ENCODE measurements at regions not wholly inside any gene's neighbourhood (a gene's known extent, or its start where the extent isn't known, plus 50 kb on each side); places are given as distances from the start of the nearest gene placed in this dataset.

DNA sequence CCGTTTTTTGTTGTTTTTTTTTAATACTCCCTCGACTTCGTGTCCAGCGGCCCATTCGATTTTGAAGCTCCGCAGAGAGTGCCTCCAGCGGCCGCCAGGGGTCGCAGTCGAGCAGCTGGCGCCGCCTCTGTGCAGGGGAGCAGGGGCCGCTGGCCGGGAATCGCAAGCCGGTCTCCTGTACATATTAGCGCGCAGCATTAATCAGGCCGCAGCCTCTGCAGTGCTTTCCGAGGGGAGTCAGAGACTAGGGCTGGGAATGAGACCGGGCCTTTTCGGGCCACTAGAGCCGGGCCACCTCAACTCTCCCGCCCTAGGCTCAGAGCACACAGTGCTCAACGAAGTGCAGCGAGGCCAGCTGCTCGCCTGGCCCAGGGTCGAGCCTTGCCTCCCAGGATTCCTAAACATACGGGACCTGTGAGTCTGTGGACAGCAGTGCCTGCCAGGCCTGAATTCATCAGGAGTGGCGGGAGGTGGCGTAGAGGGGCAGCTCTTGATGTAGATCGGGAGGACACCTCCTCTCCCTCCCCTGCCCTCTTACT, 81.8 kb downstream of the EMP1 start (continued):
- TF ChIP-seq, protein P1, sequence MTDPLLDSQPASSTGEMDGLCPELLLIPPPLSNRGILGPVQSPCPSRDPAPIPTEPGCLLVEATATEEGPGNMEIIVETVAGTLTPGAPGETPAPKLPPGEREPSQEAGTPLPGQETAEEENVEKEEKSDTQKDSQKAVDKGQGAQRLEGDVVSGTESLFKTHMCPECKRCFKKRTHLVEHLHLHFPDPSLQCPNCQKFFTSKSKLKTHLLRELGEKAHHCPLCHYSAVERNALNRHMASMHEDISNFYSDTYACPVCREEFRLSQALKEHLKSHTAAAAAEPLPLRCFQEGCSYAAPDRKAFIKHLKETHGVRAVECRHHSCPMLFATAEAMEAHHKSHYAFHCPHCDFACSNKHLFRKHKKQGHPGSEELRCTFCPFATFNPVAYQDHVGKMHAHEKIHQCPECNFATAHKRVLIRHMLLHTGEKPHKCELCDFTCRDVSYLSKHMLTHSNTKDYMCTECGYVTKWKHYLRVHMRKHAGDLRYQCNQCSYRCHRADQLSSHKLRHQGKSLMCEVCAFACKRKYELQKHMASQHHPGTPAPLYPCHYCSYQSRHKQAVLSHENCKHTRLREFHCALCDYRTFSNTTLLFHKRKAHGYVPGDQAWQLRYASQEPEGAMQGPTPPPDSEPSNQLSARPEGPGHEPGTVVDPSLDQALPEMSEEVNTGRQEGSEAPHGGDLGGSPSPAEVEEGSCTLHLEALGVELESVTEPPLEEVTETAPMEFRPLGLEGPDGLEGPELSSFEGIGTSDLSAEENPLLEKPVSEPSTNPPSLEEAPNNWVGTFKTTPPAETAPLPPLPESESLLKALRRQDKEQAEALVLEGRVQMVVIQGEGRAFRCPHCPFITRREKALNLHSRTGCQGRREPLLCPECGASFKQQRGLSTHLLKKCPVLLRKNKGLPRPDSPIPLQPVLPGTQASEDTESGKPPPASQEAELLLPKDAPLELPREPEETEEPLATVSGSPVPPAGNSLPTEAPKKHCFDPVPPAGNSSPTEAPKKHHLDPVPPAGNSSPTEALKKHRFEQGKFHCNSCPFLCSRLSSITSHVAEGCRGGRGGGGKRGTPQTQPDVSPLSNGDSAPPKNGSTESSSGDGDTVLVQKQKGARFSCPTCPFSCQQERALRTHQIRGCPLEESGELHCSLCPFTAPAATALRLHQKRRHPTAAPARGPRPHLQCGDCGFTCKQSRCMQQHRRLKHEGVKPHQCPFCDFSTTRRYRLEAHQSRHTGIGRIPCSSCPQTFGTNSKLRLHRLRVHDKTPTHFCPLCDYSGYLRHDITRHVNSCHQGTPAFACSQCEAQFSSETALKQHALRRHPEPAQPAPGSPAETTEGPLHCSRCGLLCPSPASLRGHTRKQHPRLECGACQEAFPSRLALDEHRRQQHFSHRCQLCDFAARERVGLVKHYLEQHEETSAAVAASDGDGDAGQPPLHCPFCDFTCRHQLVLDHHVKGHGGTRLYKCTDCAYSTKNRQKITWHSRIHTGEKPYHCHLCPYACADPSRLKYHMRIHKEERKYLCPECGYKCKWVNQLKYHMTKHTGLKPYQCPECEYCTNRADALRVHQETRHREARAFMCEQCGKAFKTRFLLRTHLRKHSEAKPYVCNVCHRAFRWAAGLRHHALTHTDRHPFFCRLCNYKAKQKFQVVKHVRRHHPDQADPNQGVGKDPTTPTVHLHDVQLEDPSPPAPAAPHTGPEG (CRISPR knock-in tag; IDR thresholded peaks at IDR 0.05): no peak
- no peak for TF ChIP-seq ZNF788 (CRISPR knock-in tag; IDR thresholded peaks at IDR 0.05; ENCODE audit: borderline replicate concordance)
- no peak for TF ChIP-seq ZBTB38 (CRISPR knock-in tag; IDR thresholded peaks at IDR 0.05)
- TF ChIP-seq HIVEP1 (CRISPR knock-in tag; IDR thresholded peaks at IDR 0.05): 0 out of 2 replicates have a peak, but pooled peaks have one; percentile 50
- TF ChIP-seq ARHGAP35 (CRISPR knock-in tag; IDR thresholded peaks at IDR 0.05; ENCODE audit: borderline replicate concordance): 0 out of 2 replicates have a peak, but pooled peaks have one; percentile 20
- TF ChIP-seq NR1H2 (CRISPR knock-in tag; IDR thresholded peaks at IDR 0.05; ENCODE audit: borderline replicate concordance, low read depth): no peak
- TF ChIP-seq ZBTB40 (IDR thresholded peaks at IDR 0.05): no peak
- TF ChIP-seq ZBTB40 (CRISPR knock-in tag; IDR thresholded peaks at IDR 0.05): no peak
- TF ChIP-seq ZFX (CRISPR knock-in tag; IDR thresholded peaks at IDR 0.05; ENCODE audit: low read depth): 0 out of 2 replicates have a peak, but pooled peaks have one; percentile 12
- peak; percentile 31; the same call in 1 of the 2 replicates for TF ChIP-seq KDM2A (CRISPR knock-in tag; IDR thresholded peaks at IDR 0.05; ENCODE audit: borderline replicate concordance, low read depth)
- 0 out of 2 replicates have a peak, but pooled peaks have one; percentile 18 for TF ChIP-seq ERF (CRISPR knock-in tag; IDR thresholded peaks at IDR 0.05)
- TF ChIP-seq JUND (CRISPR knock-in tag; IDR thresholded peaks at IDR 0.05): no peak
- TF ChIP-seq NFIC (IDR thresholded peaks at IDR 0.05; ENCODE audit: low read length): no peak
- TF ChIP-seq, protein P2, sequence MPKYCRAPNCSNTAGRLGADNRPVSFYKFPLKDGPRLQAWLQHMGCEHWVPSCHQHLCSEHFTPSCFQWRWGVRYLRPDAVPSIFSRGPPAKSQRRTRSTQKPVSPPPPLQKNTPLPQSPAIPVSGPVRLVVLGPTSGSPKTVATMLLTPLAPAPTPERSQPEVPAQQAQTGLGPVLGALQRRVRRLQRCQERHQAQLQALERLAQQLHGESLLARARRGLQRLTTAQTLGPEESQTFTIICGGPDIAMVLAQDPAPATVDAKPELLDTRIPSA (CRISPR knock-in tag; IDR thresholded peaks at IDR 0.05; ENCODE audit: borderline replicate concordance): no peak
- TF ChIP-seq ZNF841 (CRISPR knock-in tag; IDR thresholded peaks at IDR 0.05; ENCODE audit: borderline replicate concordance): no peak

Measured in HepG2 (cell line).